OCI-LY3 (cell line): ENCODE measurements at regions not wholly inside any gene's neighbourhood (a gene's known extent, or its start where the extent isn't known, plus 50 kb on each side); places are given as distances from the start of the nearest gene placed in this dataset.

Experiments
- EZH2phosphoT487 ChIP-seq: fragments of 200-600 bp; shearing (Covaris generic); IDR thresholded peaks from 2 replicates; pipeline ENCODE4 v1.6.1; 2018; ENCODE audit warnings: antibody characterized with exemption, mixed run types, low read depth
- TF ChIP-seq, protein P1 (sequence below): fragments of 200-600, 300-600 bp; sonication (generic); IDR thresholded peaks from 2 replicates; pipeline ENCODE4 v1.5.1; 2014; ENCODE audit warnings: antibody characterized with exemption, low read length, low read depth

DNA sequence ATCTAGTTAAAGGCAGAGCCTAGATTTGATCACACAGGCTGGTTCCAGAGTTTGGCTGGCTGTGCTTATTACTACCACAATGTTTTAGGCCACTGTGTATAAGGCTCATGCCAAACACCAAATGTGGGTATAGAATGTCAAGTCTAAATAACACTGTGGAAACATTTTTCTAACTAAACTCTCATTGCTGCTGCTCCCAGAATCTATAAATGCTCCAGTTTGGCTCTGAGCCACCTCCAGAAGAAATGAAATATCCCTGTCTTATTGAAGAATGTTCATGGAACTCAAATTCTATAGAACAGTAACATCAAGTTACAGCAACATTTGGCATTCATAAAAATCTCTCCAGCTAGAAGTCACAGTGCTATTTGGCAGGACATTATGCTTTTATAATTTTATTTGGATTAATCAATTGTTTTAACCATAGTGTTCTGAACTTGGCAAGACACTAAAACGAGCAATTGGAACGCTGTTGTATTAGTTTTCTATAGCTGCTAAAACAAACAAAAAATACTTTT lies 178.1 kb upstream of the COX7C start:
- TF ChIP-seq, protein P1, sequence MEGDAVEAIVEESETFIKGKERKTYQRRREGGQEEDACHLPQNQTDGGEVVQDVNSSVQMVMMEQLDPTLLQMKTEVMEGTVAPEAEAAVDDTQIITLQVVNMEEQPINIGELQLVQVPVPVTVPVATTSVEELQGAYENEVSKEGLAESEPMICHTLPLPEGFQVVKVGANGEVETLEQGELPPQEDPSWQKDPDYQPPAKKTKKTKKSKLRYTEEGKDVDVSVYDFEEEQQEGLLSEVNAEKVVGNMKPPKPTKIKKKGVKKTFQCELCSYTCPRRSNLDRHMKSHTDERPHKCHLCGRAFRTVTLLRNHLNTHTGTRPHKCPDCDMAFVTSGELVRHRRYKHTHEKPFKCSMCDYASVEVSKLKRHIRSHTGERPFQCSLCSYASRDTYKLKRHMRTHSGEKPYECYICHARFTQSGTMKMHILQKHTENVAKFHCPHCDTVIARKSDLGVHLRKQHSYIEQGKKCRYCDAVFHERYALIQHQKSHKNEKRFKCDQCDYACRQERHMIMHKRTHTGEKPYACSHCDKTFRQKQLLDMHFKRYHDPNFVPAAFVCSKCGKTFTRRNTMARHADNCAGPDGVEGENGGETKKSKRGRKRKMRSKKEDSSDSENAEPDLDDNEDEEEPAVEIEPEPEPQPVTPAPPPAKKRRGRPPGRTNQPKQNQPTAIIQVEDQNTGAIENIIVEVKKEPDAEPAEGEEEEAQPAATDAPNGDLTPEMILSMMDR, result no peak
- no peak for TF ChIP-seq EZH2phosphoT487
